Inferior parietal cortex (tissue), 1 donor: ENCODE measurements at regions not wholly inside any gene's neighbourhood (a gene's known extent, or its start where the extent isn't known, plus 50 kb on each side); places are given as distances from the start of the nearest gene placed in this dataset.
"Not testable (repeated sequence)": the region's sequence is repeated elsewhere in the genome, so short reads cannot be mapped to it uniquely, and the experiment has no call there.

ENCODE experiments used
- DNase-seq: peaks from one replicate; pipeline ENCODE4 v3.0.0-alpha.2; 2016; ENCODE audit errors: extremely low spot score

DNA sequence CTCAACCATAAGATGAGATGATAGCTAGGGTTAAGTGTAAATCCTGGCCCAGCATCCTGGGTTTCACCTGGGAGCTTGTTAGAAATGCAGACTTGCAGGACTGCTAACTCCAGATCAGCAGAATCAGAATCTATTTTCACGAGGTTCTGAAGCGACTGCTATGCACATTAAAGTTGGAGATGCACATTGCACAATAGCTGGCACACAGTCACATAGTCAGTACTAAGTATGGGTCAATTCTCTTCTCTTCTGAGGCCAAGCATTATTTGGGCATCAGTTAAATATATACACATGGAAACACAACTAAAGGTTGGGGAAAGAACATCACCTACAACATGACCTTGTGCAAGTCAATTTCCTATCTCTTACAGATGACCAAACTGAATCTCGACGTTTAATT is 155.1 kb upstream of the FGF13 start:
- DNase-seq, result no peak

DNA sequence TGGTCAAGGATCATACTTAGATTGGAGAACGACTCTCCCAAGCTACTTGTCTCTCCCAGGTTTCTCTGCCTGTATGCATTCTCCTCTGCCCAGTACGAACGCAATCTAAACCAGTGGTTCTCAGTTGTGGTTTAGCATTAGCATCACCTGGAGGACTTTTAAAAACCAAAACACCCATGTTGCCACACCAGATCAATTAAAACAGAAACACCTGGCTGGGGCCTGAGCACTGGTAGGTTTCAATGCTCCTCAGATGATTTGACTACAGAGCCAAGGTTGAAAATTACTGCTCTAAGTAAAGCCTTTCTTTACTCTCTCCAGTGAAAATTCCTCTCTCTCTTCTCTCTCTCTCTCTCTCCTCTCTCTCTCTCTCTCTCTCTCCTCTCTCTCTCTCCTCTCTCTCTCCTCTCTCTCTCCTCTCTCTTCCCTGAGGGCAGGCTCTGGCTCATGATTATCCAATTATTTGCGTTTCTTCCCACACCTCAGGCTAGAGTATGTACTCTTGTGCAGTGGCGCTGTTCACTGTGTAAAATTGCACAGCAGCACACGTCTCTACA is 153.7 kb upstream of the FGF13 start:
- DNase-seq, result no peak

DNA sequence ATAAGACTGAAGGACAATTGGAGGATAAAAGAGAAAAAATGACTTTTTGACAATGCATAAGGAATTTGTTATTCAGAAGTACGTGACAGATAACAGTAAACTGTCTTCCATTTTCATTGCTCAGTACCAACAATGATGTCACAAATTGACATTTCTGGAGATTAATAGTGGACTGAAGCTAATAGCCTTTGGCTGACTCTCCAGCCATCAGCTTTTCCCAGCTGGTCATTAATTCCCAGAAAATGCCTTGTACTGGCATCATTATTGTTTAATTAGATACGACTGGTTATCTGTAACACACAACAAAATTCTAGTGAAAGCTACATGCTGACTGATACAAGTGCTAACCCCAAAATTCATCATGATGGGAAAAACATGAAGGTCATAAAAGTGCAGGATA is 147.9 kb upstream of the FGF13 start:
- no peak for DNase-seq

GRCh38 chrX:138858951-138859350 is 147.4 kb upstream of the FGF13 start:
- DNase-seq, result no peak

DNA sequence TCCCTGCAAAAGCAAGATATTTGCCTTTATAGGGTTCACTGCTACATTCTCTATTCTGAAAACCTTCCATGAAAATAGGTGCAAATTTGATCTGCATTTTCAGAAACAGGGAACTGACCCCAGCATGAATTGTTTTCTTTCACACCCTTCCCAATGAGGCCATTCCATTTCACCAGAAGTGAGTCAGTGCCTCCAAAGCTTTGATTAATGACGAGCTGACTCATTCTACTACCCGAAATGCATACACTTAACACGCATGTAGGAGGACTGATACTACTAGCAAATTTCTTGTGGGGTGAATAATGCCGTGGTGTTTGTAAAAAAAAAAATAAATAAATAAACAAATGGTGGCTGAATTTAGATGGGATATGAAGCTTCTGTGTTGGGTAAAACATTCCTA is 146.9 kb upstream of the FGF13 start:
- DNase-seq, result no peak

DNA sequence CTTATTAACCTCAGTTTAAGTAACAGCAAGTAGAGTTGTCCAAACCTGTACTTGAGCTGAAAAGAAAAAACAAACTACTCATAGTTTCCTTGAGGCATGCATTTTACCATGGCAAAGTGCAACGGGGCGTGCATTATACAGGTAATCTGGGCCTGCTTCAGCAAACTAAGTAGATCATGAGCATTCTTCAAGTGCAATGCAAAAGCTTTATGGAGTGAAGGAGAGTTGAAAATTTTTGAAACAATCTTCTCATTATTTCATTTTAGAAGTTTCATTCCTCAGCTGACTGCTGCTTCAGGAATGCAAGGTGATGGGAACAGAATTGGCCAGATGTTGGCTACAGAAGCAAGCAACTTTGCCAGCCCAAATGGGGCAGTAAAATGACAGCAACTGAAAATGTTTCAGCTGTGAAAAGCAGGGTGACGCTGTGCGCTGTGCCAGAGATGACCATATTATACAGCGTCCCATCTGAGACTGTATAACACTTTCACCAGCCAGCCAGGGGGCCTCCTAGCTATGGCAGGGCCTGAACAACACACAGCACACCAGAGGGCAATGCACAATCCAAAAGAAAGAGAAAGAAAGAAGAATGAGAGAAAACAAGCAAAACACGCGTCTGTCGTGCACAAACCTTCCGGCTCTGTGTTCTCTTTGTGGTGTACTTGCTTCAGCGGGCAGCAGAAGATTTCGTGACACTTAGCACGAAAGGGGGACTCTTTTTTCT is 145.5 kb upstream of the FGF13 start:
- DNase-seq, result no peak

DNA sequence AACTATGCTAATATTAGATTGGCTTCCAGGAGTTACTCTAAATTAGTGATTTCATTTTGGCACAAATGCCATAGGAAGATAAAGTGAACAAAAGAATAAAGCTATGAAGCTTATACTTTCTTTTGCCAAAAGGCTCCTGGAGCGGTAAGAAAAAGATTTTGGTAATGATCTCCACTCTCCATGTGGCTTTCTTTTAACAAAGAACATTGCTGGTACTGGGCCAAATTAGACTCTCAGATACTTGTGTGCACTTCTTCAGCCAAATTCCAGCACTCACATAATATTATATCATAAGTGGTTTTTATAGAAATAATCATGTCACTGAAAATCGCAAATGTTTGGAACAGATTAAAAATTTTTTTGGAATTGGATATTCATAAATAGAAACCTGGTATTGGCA is 142.4 kb upstream of the FGF13 start:
- no peak for DNase-seq

GRCh38 chrX:138849521-138849920 is 138.0 kb upstream of the FGF13 start:
- no peak for DNase-seq

DNA sequence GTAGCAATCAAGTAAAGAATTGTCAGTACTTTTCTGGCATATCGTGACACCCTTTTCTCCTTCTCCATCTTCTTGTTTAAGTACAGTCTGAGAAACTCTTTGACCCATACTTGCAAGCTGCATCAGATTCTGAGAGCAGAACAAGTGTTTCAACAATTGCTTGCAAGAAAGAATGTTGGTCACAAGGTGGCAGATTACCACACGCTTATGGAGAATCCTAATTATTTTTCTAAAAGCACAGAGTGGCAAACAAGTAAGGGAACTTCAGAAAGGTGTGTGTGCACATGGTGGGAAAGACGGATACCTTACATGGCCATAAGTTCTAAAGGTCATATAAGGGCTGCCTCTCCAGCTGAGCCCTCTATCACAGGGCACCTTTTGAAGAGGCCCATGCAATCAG is 136.4 kb upstream of the FGF13 start:
- DNase-seq, result no peak

DNA sequence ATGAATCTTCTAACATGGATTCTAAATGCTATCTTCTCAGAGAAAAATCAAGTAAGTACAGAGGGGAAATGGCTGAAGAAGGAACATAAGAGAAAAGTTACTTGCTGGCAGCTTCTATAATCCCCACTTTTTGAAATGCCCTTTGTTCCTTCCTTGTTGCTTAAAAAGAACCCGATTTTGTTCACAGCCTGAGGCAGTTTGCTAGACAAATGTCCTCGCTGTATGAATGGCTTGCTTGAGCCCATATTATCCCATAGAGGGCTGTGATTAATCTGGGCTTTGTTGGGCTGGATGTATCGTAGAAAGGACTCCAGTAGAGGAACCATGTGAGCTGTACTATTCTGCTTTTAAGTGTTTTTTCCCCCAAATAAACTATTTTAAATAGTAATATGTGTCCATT is 134.3 kb upstream of the FGF13 start:
- no peak for DNase-seq

DNA sequence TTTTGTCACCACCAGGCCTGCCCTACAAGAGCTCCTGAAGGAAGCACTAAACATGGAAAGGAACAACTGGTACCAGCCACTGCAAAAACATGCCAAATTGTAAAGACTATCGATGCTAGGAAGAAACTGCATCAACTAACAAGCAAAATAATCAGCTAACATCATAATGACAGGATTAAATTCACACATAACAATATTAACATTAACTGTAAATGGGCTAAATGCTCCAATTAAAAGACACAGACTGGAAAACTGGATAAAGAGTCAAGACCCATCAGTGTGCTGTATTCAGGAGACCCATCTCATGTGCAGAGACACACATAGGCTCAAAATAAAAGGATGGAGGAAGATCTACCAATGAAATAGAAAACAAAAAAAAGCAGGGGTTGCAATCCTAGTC is 95.9 kb upstream of the FGF13 start:
- not testable (repeated sequence) for DNase-seq

DNA sequence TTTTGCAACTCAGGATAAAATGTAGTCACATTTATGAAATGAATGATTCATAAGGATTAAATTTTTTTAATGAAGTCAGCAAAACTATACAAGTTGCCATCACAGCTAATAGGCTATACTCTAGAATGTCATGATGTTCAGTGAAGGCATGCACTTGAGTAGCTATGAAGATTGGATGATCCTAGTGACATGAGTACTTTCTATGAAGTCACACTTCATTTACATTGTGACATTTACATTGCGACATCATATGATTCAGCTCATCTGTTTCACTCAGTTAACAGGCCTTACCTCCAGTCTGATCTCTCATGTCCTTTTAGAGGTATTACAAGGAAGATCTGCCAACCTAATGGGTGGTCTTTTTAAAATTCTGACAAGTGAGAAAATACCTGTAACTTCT is 82.7 kb upstream of the FGF13 start:
- no peak for DNase-seq

GRCh38 chrX:138791551-138791950 is 80.0 kb upstream of the FGF13 start:
- no peak for DNase-seq

DNA sequence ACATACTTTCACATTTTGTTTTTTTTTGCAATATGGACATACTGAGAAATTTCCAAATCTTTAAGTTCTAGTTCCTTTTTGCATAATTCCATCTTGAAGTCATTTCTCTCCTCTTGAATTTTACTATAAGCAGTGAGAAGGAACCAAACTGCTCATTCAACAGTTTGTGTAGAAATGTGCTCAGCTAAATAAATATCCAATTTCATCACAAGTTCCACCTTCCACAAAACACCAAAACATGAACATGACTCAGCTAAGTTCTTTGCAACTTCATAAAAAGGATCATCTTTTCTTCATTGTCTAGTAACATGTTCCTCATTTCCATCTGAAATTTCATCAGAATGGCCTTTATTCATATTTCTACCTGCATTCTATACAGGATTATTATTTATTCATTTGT is 77.3 kb upstream of the FGF13 start:
- DNase-seq, result no peak

DNA sequence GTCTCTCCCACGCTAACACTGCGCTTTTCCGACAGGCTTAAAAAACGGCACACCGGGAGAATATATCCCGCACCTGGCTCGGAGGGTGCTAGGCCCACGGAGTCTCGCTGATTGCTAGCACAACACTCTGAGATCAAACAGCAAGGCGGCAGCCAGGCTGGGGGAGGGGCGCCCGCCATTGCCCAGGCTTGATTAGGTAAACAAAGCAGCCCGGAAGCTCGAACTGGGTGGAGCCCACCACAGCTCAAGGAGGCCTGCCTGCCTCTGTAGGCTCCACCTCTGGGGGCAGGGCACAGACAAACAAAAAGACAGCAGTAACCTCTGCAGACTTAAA is 67.0 kb upstream of the FGF13 start:
- not testable (repeated sequence) for DNase-seq

DNA sequence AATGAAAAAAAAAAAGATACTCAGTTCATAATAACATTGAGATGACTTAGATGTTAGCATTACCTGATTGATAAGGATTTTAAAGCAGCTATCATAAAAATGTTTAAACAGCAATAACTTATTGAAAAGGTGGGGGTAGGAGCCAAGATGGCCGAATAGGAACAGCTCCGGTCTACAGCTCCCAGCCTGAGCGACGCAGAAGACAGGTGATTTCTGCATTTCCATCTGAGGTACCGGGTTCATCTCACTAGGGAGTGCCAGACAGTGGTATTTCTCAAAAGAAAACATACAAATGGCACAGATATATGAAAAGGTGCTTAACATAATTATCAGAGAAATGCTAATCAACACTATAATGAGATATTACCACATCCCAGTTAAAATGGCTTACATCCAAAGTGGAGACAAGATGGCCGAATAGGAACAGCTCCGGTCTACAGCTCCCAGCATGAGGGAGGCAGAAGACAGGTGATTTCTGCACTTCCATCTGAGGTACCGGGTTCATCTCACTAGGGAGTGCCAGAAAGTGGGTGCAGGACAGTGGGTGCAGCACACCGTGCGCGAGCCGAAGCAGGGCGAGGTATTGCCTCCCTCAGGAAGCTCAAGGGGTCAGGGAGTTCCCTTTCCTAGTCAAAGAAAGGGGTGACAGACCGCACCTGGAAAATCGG is 66.5 kb upstream of the FGF13 start:
- DNase-seq, result not testable (repeated sequence)

DNA sequence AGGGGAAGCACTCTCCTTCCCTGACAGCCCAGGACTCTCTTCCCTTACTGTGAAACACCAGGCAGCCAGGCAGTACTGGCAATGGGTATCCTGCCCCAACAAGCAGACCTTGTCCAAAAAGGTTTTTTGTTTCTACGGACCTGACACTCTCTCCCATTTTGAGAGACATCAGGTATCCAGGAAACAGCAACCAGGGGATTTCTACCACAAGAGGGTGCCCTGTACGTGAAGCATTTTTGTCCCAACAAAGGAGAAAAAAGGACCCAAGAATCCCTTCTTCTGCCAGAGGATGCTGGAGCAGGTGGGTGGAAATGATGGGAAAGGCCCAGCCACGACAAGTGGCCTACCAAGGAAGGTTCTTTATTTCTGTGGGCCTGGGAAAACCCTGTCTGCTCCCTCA is 65.7 kb upstream of the FGF13 start:
- DNase-seq, result no peak

GRCh38 chrX:138775517-138775916 is 64.0 kb upstream of the FGF13 start:
- peak; percentile 54 for DNase-seq

DNA sequence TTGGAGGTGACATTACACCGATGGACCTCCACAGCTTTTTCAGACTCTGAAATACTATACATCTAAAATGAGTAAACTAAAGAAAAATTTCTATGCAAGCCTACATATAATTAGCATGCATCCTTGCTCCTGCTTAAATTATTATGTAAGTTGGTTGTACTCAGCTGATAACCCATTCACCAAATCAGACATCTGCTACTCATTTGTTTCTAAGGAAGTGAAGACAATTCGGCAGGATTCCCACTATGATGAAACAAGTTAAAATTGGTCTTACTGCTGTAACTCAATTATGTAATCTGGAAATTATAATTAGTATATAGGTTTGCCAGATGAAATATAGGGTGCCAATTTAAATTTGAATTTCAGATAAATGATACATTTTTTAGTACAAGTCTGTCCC is 59.5 kb upstream of the FGF13 start:
- DNase-seq, result no peak

- no peak for DNase-seq
Measured at GRCh38 chrX:138769918-138770317, 58.4 kb upstream of the FGF13 start.

DNA sequence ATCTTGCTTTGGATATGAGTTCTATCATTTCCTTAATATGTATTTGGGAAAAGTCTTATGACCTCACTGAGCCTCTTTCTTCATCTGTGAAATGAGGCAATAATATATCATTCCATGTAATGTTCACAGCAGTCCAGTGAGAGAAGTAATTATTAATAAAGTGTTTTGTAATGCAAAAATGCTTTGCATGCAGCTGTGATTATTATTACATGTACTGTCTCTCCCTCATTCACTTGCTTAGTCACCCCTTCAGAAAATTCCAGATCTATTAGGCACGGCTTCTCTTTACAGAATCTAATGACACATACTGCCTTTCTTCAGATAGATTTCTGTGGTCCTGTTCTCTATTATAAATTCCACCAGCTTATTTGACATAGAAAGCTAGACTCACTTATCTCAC is 53.5 kb upstream of the FGF13 start:
- DNase-seq, result no peak

GRCh38 chrX:138763761-138764160 is 52.2 kb upstream of the FGF13 start:
- DNase-seq, result no peak

DNA sequence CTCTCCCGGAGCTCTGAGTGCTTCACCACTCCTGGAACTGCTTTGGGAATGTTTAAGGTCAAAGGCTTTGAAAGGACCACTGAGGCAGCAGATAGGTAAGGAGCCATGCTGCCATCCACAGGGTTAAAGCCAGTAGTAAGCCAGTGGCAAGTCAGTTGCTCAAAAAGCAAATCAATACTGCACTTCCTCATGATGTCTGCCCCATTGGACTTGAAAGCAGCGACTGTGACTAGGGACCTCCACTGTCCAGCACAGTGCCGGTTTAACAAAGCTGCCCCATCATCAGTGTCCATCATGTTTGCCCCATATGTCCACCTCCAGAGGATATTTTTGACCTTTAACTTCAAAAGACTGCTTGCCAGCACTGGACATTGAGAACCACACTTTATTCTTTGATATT is 49.9 kb upstream of the FGF13 start:
- no peak for DNase-seq
